ENCODE measurements at regions not wholly inside any gene's neighbourhood (a gene's known extent, or its start where the extent isn't known, plus 50 kb on each side); places are given as distances from the start of the nearest gene placed in this dataset.
"Not testable (repeated sequence)": the region's sequence is repeated elsewhere in the genome, so short reads cannot be mapped to it uniquely, and the experiment has no call there.

DNA sequence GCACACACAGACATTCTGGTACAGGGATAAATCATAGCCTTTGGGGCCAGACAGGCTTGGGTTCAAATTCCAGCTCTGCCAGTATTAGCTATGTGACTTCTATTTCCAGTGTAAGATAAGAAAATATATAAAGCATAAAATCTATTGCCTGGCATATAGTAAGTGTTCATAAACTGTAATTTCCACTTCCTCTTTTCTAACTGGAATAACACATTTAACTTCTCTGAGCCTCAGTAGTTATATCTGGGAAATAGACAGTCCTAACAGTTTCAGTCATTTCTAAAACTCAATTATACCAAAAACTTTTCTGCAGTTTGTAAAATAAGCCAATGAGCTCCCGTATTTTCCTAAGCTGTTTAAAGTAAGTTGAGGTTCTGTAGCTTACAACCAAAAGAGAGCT is 351.4 kb downstream of the ZNF326 start:
- DNase-seq: no peak

- DNase-seq: no peak
These were observed 350.2 kb downstream of the ZNF326 start for GRCh38 chr1:90344963-90345730.

GRCh38 chr1:90341516-90341915 is 346.6 kb downstream of the ZNF326 start:
- no peak for DNase-seq

- no peak for DNase-seq
These were observed 345.7 kb downstream of the ZNF326 start for GRCh38 chr1:90340606-90341005.

DNA sequence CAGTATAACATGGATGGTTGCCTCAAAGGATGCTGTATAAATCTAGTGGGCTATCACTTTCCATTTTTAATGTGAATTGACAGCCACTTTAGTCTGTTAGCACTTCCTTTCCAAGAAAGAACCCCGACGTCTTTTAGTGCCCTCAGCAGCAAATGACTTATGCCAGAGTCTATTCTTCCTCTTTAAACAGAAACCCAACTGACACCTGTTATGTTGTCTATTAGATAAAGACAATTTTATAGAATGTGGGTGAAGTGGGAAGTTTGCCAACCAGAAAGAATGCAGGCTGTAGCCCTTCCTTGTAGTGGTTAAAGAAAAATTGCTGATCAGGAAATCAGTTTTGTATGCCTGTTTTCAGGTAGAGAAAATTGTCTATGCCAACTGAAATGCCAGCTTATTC is 344.9 kb downstream of the ZNF326 start:
- DNase-seq: no peak

DNA sequence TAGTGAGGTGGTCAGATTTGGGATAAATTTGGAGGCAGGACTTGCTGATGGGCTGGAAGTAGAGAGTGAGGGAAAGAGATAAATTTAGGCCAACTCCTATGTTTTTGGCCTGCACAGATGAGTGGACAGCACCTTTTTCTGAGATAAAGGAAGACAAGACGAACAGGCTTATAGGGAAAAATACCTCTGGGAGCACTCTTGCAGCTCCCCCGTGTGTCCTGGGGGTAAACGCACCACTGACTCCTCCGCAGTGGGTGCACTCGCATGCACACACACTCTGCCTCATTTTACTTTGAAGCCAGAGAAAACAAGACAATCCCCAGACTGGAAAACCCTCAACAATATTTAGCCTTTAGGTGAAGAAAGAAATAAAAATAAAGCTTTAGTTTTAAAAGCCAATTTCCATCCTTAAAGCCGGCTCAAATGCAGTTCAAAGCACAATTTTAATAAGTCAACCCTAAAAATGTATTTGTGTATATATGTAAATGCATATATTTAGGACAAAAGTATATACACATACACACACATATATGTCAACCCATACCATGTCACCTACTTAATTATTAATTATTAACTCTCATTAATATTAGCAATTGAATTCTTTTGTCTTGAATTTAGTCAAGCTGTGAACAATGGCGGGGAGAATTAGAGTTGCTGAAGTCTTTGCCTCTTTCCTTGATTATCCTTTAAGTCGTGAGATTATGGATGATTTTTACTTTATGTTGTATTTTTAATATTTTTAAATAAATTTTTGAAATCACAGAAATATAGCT is 341.8 kb downstream of the ZNF326 start:
- DNase-seq: no peak

GRCh38 chr1:90335558-90335957 is 340.6 kb downstream of the ZNF326 start:
- no peak for DNase-seq

GRCh38 chr1:90334137-90334536 is 339.2 kb downstream of the ZNF326 start:
- no peak for DNase-seq

GRCh38 chr1:90325168-90325567 is 330.3 kb downstream of the ZNF326 start:
- DNase-seq: no peak

DNA sequence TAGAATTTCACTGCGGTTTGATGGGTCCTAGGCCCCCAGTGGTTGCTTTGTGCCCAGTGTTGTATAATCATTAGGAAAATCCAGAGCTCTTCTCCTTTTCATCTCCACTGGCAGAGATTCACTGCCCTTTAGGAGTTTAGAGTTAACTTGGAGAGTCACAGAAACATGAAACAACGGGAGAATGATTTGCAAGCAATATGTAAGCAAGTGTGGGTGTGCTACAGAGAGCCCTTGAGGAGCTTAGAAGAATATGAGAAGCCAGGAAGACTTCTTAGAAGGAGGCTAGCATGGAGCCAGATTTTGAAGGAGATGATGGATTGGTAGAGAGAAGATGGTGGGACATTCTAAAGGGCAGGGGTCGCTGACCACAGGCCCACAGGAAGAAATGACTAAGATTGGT is 327.3 kb downstream of the ZNF326 start:
- no peak for DNase-seq

- DNase-seq: no peak
These were observed 325.0 kb downstream of the ZNF326 start for GRCh38 chr1:90319918-90320317.

GRCh38 chr1:90318431-90318830 is 323.5 kb downstream of the ZNF326 start:
- no peak for DNase-seq

- no peak for DNase-seq
These were observed 322.7 kb downstream of the ZNF326 start for GRCh38 chr1:90317628-90318027.

GRCh38 chr1:90314533-90314932 is 319.6 kb downstream of the ZNF326 start:
- no peak for DNase-seq

DNA sequence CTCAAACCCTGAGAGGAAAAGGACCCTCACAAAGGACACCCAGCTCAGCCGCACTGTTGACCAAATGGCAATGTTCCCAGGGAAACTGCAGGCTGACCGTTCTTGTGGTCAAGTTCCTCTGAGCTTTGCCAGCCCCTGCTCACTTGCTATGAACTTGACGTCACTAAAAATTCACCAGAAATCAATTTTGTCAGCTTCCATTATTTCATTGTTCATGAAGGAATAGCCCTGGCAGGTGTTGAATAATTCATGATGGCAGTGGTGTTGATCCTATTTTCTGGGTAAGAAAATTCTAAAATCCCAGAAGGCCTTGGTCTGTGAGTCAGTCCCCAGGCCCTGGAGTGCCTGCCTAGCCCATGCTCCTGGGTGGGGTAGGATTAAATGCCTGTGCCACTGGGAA is 318.9 kb downstream of the ZNF326 start:
- no peak for DNase-seq

DNA sequence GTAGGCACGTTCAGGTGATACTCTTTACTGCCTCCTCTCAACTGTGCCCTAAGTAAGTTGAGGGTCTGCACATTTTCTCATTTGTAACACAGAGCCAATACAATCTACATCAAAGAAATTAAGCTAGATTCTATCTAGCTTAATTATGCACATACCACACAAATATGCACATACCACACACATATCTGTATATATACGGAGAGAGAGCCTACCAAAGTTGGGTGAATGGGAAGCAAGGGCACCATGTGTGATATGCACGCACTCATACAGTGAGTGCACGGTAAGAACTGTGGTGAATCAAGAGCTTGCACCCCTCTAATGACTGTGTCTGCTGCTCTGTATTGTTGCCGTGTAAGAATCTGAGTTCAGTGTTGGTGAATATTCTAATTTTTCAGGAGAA is 314.9 kb downstream of the ZNF326 start:
- no peak for DNase-seq

DNA sequence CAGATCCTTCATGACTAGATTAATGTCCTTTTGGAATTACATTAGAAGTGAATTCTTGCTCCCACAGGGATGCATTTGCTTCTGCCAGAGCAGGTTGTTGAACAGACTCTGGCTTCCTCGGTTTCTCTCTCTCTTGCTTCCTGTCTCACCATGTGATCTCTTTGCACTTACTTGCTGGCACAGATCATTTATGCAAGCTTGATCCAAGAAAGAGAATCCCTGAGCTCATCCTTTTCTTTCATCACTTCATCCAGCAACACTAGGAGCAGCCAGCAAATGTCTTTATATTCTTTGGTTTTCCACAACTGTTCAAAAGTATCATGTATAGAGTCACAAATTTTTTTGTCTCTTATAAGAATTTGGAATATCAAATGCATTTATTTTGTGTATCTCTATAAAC is 313.5 kb downstream of the ZNF326 start:
- DNase-seq: no peak

DNA sequence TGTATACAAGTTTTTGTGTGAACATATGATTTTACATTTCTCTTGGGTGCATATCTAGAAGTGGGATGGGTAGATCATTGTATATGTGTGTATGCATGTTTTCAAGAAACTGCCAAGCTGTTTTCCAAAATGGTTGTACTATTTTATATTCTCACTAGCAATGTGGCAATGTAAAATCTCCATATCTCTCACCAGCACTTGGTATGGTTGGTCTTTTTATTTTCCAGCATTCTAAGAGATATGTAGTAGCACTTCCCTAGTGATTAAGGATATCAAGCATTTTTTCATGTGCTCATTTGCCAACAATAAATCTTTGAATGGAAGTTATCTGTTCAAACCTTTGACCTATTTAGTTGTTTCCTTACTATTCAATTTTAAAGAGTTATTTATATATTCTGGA is 310.7 kb downstream of the ZNF326 start:
- DNase-seq: no peak

GRCh38 chr1:90296327-90296726 is 301.4 kb downstream of the ZNF326 start:
- DNase-seq: peak; percentile 52

GRCh38 chr1:90295534-90295933 is 300.6 kb downstream of the ZNF326 start:
- DNase-seq: no peak

- no peak for DNase-seq
These were observed 296.7 kb downstream of the ZNF326 start for GRCh38 chr1:90291431-90292216.

GRCh38 chr1:90282811-90283210 is 287.9 kb downstream of the ZNF326 start:
- no peak for DNase-seq

GRCh38 chr1:90281886-90282285 is 287.0 kb downstream of the ZNF326 start:
- not testable (repeated sequence) for DNase-seq

DNA sequence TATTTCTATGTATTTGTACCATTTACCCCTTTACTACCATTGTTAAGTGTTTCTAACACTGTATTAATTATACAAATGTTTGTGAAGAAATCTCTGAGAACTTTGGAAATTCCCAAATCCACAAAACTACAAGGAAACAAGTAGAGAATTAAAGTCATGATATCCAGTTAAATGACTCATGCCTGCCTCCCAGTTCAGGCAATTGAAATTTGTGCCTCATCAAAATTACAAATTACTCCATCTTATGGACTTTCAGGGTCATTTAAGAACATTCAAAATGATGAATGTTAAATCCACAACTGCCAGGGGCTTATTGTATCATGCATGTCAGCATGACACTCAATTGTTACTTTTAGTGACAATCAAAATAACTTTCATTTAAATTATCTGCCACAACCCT is 282.4 kb downstream of the ZNF326 start:
- DNase-seq: no peak
